ENCODE measurements at regions not wholly inside any gene's neighbourhood (a gene's known extent, or its start where the extent isn't known, plus 50 kb on each side); places are given as distances from the start of the nearest gene placed in this dataset.

DNA sequence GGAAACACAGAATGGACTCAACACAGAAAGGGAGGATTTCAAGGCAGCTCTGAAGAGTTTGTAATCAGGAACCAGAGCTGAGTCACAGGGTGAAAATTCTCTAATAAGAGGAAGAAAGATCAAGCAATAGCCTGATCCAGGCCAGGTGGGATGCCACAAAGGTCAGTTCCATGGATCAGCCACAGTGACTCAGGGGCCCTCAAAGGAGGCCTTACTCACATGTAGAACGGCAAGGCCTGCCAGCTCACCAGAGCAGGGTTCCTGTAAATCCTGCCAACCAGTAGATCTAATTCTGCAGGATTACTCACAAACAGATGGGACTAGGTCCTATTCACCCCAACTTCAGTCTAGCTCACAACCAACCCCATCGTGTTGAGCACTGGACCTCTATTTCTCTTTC is 78.3 kb upstream of the PPP2R3A start:
- TF ChIP-seq, protein P1, sequence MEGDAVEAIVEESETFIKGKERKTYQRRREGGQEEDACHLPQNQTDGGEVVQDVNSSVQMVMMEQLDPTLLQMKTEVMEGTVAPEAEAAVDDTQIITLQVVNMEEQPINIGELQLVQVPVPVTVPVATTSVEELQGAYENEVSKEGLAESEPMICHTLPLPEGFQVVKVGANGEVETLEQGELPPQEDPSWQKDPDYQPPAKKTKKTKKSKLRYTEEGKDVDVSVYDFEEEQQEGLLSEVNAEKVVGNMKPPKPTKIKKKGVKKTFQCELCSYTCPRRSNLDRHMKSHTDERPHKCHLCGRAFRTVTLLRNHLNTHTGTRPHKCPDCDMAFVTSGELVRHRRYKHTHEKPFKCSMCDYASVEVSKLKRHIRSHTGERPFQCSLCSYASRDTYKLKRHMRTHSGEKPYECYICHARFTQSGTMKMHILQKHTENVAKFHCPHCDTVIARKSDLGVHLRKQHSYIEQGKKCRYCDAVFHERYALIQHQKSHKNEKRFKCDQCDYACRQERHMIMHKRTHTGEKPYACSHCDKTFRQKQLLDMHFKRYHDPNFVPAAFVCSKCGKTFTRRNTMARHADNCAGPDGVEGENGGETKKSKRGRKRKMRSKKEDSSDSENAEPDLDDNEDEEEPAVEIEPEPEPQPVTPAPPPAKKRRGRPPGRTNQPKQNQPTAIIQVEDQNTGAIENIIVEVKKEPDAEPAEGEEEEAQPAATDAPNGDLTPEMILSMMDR (conservative IDR thresholded peaks at IDR 0.05 in 1 of 2, IDR thresholded peaks at IDR 0.05 in 1 of 2; ENCODE audit: low read depth in 1 of 2, low read length in 2 of 2): no peak
- TF ChIP-seq EZH2 (IDR thresholded peaks at IDR 0.05; ENCODE audit: low read length, missing control alignments): no peak
